ENCODE measurements at regions not wholly inside any gene's neighbourhood (a gene's known extent, or its start where the extent isn't known, plus 50 kb on each side); places are given as distances from the start of the nearest gene placed in this dataset.
"Not testable (repeated sequence)": the region's sequence is repeated elsewhere in the genome, so short reads cannot be mapped to it uniquely, and the experiment has no call there.

DNA sequence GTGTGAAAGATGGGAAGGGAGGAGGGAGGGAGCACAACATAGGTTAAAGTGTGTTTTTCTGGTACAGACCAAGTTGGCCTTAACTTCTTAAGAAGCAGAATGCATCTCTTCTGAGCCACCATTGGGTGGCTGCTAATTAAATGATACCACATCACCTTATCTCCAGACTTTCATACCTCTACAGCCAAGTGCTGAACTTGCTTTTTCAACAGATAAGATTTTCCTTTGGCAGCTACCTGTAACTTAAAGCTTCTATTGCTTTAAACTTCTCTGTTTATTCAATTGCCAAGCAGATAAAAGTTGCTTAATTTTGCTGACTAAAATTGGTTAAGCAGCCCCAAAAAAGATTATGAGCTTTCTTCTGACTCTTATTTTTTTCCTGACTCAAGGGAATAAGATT is 292.4 kb upstream of the SGO1 start:
- Mint-ChIP-seq H3K9me3 (peaks cover 6% of the 10 kb centered on the region), H3K4me1 (peaks cover 3% of the 10 kb centered on the region), H3K27me3 (ENCODE audit: low read depth) (peaks cover 3% of the 10 kb centered on the region), H3K36me3 (ENCODE audit: low read depth) (peaks cover 3% of the 10 kb centered on the region), H3K27ac (ENCODE audit: unreplicated experiment) (no peak overlapping the region), H3K4me3 (no peak overlapping the region)
- no peak for DNase-seq (ENCODE audit: low read depth, low spot score)
- TF ChIP-seq, protein P1, sequence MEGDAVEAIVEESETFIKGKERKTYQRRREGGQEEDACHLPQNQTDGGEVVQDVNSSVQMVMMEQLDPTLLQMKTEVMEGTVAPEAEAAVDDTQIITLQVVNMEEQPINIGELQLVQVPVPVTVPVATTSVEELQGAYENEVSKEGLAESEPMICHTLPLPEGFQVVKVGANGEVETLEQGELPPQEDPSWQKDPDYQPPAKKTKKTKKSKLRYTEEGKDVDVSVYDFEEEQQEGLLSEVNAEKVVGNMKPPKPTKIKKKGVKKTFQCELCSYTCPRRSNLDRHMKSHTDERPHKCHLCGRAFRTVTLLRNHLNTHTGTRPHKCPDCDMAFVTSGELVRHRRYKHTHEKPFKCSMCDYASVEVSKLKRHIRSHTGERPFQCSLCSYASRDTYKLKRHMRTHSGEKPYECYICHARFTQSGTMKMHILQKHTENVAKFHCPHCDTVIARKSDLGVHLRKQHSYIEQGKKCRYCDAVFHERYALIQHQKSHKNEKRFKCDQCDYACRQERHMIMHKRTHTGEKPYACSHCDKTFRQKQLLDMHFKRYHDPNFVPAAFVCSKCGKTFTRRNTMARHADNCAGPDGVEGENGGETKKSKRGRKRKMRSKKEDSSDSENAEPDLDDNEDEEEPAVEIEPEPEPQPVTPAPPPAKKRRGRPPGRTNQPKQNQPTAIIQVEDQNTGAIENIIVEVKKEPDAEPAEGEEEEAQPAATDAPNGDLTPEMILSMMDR (conservative IDR thresholded peaks at IDR 0.05), result no peak

DNA sequence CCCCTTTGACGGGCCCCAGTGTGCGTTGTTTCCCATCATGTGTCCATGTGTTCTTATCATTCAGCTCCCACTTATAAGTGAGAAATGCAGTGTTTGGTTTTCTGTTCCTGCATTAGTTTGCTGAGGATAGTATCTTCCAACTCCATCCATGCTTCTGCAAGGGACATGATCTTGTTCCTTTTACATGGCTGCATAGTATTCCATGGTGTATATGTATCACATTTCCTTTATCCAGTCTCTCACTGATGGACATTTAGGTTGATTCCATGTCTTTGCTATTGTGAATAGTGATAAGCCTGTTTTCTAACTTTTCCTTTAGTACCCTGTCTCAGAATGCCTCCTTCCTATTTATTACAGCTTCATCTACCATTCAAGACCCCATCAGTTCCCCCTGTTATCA is 278.2 kb upstream of the SGO1 start:
- H3K27me3 Mint-ChIP-seq (ENCODE audit: low read depth); DNase-seq (ENCODE audit: low read depth, low spot score); H3K36me3 Mint-ChIP-seq (ENCODE audit: low read depth); H3K4me3 Mint-ChIP-seq; H3K4me1 Mint-ChIP-seq; H3K27ac Mint-ChIP-seq (ENCODE audit: unreplicated experiment); H3K9me3 Mint-ChIP-seq: not testable (repeated sequence)

DNA sequence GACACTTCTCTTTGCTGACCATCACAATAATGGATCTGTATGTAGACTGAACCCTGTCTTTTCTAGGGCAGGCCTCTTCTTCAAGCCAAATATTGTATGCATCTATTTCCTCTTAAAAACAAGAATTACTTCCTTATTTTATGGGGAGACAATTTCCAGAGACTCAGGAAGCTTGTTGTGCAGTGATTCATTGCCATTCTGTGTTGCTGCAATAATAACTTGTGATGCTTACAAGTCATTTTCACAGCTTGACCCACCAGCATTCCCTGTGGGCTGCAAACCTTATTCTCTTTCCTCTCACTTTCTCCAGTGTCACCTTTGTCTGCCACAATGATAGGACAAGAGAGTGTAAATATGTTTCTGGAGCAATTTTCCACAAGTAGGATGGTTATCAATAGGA is 276.7 kb upstream of the SGO1 start:
- Mint-ChIP-seq H3K36me3 (ENCODE audit: low read depth) (no peaks in the 10 kb centered on the region), H3K27me3 (ENCODE audit: low read depth) (no peaks in the 10 kb centered on the region), H3K27ac (ENCODE audit: unreplicated experiment) (no peak overlapping the region), H3K4me1 (no peaks in the 10 kb centered on the region), H3K4me3 (no peak overlapping the region), H3K9me3 (peaks cover 5% of the 10 kb centered on the region)
- TF ChIP-seq, protein P1 (conservative IDR thresholded peaks at IDR 0.05), result no peak
- no peak for DNase-seq (ENCODE audit: low read depth, low spot score)

DNA sequence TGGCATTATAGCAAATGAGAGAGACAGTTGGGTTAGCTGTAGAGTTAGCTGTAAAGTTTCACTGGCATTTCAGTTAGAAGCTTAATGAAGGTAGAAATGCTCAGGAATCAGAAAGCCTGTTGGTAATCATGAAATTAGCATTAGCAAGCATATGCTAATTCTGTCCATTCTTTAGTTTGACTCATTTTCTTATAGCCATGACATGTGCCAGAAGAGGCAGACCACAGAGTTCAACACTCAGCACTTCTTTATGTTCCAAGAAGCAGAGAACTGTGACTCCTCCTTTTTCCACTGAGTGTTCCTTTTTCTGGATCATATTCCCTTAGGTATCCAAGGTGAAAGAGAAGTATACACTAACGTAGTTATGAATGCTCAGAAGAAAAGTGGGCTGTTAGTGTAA is 276.2 kb upstream of the SGO1 start:
- Mint-ChIP-seq H3K27ac (ENCODE audit: unreplicated experiment) (no peak overlapping the region), H3K36me3 (ENCODE audit: low read depth) (no peaks in the 10 kb centered on the region), H3K4me1 (no peaks in the 10 kb centered on the region), H3K9me3 (peaks cover 2% of the 10 kb centered on the region), H3K27me3 (ENCODE audit: low read depth) (no peaks in the 10 kb centered on the region), H3K4me3 (no peak overlapping the region)
- TF ChIP-seq, protein P1 (conservative IDR thresholded peaks at IDR 0.05), result no peak
- no peak for DNase-seq (ENCODE audit: low read depth, low spot score)

DNA sequence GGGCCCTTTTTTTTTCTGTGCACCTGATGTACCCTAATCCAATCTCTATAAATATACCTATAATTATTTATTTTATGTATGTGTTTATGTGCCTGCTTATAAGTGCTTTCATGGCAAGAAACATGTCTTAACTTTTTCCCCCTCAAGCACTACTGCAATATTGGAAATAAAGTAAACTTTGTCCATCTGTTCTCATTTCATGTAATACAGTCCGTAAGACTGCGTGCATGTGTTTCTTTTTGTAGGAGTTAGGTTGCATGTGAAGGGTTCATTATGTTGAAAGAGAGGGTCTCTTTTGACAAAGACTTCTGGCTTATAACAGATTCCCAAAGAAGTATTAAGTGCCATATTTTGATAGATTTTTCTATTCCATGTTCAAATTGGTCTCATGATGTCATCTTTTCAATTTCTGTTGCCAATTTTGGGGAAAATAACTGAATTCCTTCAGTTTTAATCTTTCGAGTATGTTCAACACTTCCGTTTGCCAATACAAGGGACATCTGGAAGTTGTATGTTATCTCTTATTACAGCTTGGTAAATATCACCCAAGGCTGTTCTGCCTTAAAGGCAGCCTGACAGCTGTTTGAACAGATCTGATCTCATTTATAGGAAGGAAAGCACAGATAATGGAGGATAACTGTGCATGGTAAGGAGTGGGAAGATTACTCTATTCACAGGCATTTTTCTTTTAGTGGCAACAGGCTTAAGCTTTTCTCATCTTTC is 273.1 kb upstream of the SGO1 start:
- TF ChIP-seq, protein P1 (conservative IDR thresholded peaks at IDR 0.05), result no peak
- Mint-ChIP-seq H3K4me1 (no peaks in the 10 kb centered on the region), H3K36me3 (ENCODE audit: low read depth) (no peaks in the 10 kb centered on the region), H3K27me3 (ENCODE audit: low read depth) (no peaks in the 10 kb centered on the region), H3K4me3 (no peak overlapping the region), H3K27ac (ENCODE audit: unreplicated experiment) (no peak overlapping the region), H3K9me3 (peaks cover 2% of the 10 kb centered on the region)
- DNase-seq (ENCODE audit: low read depth, low spot score), result no peak

DNA sequence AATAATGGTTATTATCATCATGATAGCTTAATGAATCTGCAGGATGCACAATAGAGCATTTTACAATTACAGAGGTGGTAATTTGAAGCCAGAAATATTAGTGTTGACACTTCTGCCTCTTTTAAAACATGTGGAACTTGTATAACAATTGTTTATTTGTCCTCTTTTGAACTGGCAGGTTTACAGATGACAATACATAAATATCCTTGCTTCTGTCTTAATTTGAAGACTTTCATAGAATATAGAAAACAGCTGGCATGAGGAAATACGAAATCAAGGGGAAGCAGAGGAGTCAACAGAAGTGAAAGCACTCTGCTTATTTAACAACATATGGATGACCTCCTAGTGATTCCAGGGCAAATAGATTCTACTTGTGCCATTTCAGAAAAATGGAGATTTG is 270.5 kb upstream of the SGO1 start:
- Mint-ChIP-seq H3K4me1 (no peaks in the 10 kb centered on the region), H3K9me3 (peaks cover 6% of the 10 kb centered on the region), H3K36me3 (ENCODE audit: low read depth) (no peaks in the 10 kb centered on the region), H3K27ac (ENCODE audit: unreplicated experiment) (no peak overlapping the region), H3K27me3 (ENCODE audit: low read depth) (no peaks in the 10 kb centered on the region), H3K4me3 (no peak overlapping the region)
- no peak for DNase-seq (ENCODE audit: low read depth, low spot score)
- TF ChIP-seq, protein P1 (conservative IDR thresholded peaks at IDR 0.05), result no peak

Measured in neural crest cell (in vitro differentiated cells).